ENCODE measurements at regions not wholly inside any gene's neighbourhood (a gene's known extent, or its start where the extent isn't known, plus 50 kb on each side); places are given as distances from the start of the nearest gene placed in this dataset.

GRCh38 chr7:68792351-68792750, 805.9 kb upstream of the AUTS2 start:
- TF ChIP-seq, protein P1, sequence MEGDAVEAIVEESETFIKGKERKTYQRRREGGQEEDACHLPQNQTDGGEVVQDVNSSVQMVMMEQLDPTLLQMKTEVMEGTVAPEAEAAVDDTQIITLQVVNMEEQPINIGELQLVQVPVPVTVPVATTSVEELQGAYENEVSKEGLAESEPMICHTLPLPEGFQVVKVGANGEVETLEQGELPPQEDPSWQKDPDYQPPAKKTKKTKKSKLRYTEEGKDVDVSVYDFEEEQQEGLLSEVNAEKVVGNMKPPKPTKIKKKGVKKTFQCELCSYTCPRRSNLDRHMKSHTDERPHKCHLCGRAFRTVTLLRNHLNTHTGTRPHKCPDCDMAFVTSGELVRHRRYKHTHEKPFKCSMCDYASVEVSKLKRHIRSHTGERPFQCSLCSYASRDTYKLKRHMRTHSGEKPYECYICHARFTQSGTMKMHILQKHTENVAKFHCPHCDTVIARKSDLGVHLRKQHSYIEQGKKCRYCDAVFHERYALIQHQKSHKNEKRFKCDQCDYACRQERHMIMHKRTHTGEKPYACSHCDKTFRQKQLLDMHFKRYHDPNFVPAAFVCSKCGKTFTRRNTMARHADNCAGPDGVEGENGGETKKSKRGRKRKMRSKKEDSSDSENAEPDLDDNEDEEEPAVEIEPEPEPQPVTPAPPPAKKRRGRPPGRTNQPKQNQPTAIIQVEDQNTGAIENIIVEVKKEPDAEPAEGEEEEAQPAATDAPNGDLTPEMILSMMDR (IDR thresholded peaks at IDR 0.05; ENCODE audit: low read depth, low read length), result no peak
- no peak for TF ChIP-seq EZH2phosphoT487 (IDR thresholded peaks at IDR 0.05; ENCODE audit: low read depth)

Data from OCI-LY3 (cell line).